ENCODE measurements at regions not wholly inside any gene's neighbourhood (a gene's known extent, or its start where the extent isn't known, plus 50 kb on each side); places are given as distances from the start of the nearest gene placed in this dataset.
A peak's percentile ranks its signal among the peaks of the same experiment; 100 is the strongest.
"Not testable (repeated sequence)": the region's sequence is repeated elsewhere in the genome, so short reads cannot be mapped to it uniquely, and the experiment has no call there.

DNA sequence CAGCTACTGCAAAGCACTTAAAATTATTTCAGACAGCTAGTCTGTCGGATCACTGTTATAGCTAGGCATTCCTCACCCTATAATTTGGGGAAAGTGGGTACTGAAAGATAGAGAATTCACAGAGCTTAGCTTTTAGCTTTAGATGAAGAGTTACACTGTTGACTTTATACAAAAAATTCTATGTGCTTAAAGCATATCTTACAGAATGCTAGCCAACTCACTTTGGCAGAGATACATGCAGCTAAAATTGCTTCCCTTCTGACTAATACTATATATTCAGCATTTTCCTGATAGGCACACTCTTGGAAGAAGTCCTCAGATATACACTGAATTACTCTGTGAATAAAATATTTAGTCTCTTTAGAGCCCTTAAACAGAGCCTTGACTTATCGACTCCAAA, 353.5 kb upstream of the STEAP1 start:
- no peak overlapping the region for H3K27ac ChIP-seq (ENCODE audit: low read depth, low read length)
- no peak overlapping the region for H3K9ac ChIP-seq (ENCODE audit: low read depth, low read length)
- H3K4me1 ChIP-seq (ENCODE audit: control insufficient read depth, insufficient read depth, low read length): no peaks in the 10 kb centered on the region
- no peaks in the 10 kb centered on the region for H3K36me3 ChIP-seq (ENCODE audit: control insufficient read depth, insufficient read depth, low read length)
- no peaks in the 10 kb centered on the region for H3K9me3 ChIP-seq (ENCODE audit: control insufficient read depth, insufficient read depth, low read length)
- H3K4me3 ChIP-seq (ENCODE audit: low read depth, low read length): no peak overlapping the region
- H3K27me3 ChIP-seq (ENCODE audit: control insufficient read depth, insufficient read depth, low read length): no peaks in the 10 kb centered on the region

DNA sequence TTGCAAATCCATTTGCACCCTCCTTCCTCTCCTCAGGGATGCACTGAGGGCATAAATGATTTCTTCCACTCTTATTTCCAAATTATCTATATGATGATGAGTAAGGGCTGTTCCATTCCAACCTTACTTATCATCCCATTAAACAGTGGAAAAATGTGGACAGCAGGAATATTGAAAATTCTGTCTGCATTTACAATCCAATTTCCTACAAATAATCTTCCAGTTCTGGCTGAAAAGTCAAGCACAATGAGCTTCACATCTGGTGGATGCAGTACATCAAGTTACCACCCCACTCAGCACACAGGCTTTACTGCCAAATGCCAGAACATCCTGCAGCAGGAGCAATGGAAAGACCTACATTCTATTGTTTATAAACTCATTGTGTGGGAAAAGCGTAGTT, 345.0 kb upstream of the STEAP1 start:
- Histone ChIP-seq H3K27ac (ENCODE audit: low read depth, low read length) (no peak overlapping the region), H3K9me3 (ENCODE audit: control insufficient read depth, insufficient read depth, low read length) (no peaks in the 10 kb centered on the region), H3K4me3 (ENCODE audit: low read depth, low read length) (no peak overlapping the region), H3K9ac (ENCODE audit: low read depth, low read length) (no peak overlapping the region), H3K27me3 (ENCODE audit: control insufficient read depth, insufficient read depth, low read length) (no peaks in the 10 kb centered on the region), H3K36me3 (ENCODE audit: control insufficient read depth, insufficient read depth, low read length) (no peaks in the 10 kb centered on the region), H3K4me1 (ENCODE audit: control insufficient read depth, insufficient read depth, low read length) (no peaks in the 10 kb centered on the region)

DNA sequence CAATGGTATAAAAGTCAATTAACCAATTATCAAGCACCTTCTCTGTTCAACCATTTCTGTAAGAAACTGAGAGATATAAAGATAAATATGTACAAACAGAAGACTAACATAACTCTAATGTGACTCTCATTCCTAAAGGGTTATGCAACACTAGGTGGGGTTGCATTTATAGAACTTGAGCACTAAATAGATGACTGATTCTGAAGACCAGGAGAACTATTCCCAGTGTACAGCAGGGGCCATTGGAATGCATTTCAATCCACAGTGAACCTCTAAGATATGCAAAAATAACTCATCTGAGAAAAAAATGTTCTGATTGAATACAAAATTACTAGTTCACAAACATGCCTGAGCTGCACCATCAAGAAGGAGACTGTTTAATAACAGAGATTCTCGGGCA, 341.2 kb upstream of the STEAP1 start:
- Histone ChIP-seq H3K27ac (ENCODE audit: low read depth, low read length) (no peak overlapping the region), H3K36me3 (ENCODE audit: control insufficient read depth, insufficient read depth, low read length) (no peaks in the 10 kb centered on the region), H3K4me3 (ENCODE audit: low read depth, low read length) (no peak overlapping the region), H3K9me3 (ENCODE audit: control insufficient read depth, insufficient read depth, low read length) (no peaks in the 10 kb centered on the region), H3K4me1 (ENCODE audit: control insufficient read depth, insufficient read depth, low read length) (no peaks in the 10 kb centered on the region), H3K27me3 (ENCODE audit: control insufficient read depth, insufficient read depth, low read length) (no peaks in the 10 kb centered on the region), H3K9ac (ENCODE audit: low read depth, low read length) (no peak overlapping the region)

DNA sequence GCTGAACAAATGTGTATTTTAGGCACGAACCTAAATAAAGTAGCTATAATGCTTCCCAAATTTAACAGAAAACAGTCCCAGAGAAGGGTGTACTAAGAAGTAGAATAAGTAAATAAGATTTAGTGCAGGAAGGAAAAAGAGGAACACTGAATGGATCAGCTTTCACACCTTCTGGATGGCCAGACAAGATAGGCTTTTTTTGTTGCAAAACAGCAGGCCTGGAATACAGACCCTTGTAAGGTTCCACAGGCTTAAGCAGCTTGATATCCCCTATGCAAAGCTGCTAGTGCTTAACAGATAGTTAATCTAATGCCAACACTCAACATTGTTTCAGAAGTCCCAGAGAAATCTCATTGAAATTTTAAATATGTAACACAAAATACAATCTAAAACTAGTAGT, 328.1 kb upstream of the STEAP1 start:
- no peak overlapping the region for H3K27ac ChIP-seq (ENCODE audit: low read depth, low read length)
- H3K9me3 ChIP-seq (ENCODE audit: control insufficient read depth, insufficient read depth, low read length): no peaks in the 10 kb centered on the region
- no peak overlapping the region for H3K4me3 ChIP-seq (ENCODE audit: low read depth, low read length)
- H3K4me1 ChIP-seq (ENCODE audit: control insufficient read depth, insufficient read depth, low read length): no peaks in the 10 kb centered on the region
- no peak overlapping the region for H3K9ac ChIP-seq (ENCODE audit: low read depth, low read length)
- no peaks in the 10 kb centered on the region for H3K36me3 ChIP-seq (ENCODE audit: control insufficient read depth, insufficient read depth, low read length)
- no peaks in the 10 kb centered on the region for H3K27me3 ChIP-seq (ENCODE audit: control insufficient read depth, insufficient read depth, low read length)

DNA sequence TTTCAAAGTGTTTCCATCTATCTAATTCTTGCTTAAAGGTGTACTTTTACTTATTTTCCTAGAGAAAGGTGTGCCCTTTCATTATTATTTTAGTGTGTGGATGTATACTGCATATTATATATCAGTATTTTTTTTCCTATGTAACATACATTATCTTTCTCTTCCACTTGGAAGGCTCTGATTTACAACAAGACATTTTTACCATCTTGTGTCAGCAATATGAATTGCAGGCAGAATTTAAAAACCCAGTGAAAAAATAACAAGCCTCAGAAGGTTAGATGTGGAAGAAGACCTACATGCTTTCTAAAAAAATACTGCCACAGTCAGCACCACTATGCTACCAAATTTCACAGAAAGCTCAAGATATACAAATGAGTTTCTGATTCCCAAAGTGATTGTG, 327.7 kb upstream of the STEAP1 start:
- H3K4me3 ChIP-seq (ENCODE audit: low read depth, low read length): no peak overlapping the region
- H3K9me3 ChIP-seq (ENCODE audit: control insufficient read depth, insufficient read depth, low read length): no peaks in the 10 kb centered on the region
- H3K4me1 ChIP-seq (ENCODE audit: control insufficient read depth, insufficient read depth, low read length): no peaks in the 10 kb centered on the region
- H3K27me3 ChIP-seq (ENCODE audit: control insufficient read depth, insufficient read depth, low read length): no peaks in the 10 kb centered on the region
- H3K9ac ChIP-seq (ENCODE audit: low read depth, low read length): no peak overlapping the region
- no peaks in the 10 kb centered on the region for H3K36me3 ChIP-seq (ENCODE audit: control insufficient read depth, insufficient read depth, low read length)
- H3K27ac ChIP-seq (ENCODE audit: low read depth, low read length): no peak overlapping the region

DNA sequence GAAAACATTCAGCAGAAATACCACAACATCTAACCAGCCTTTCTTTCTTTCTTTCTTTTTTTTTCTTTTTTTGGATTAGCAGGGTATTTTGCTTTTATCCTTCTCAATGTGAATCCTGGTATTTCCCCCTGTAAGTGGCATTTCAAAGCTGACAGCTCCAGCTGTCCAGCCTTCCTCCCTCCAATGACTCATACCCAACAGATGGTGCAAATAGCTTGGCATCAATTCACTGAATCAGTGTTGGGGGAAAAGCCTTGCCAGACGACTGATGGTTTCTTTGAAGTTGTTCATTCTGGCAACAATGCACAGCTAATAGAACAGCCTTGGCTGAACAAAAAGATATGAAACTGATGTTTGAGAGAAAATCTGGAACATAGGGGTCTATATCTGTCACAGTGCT, 316.8 kb upstream of the STEAP1 start:
- Histone ChIP-seq H3K36me3 (ENCODE audit: control insufficient read depth, insufficient read depth, low read length) (no peaks in the 10 kb centered on the region), H3K27me3 (ENCODE audit: control insufficient read depth, insufficient read depth, low read length) (no peaks in the 10 kb centered on the region), H3K9me3 (ENCODE audit: control insufficient read depth, insufficient read depth, low read length) (no peaks in the 10 kb centered on the region), H3K27ac (ENCODE audit: low read depth, low read length) (peak overlapping the region; percentile 0), H3K4me1 (ENCODE audit: control insufficient read depth, insufficient read depth, low read length) (0 out of 2 replicates have a peak, but pooled peaks cover 4% of the 10 kb centered on the region), H3K9ac (ENCODE audit: low read depth, low read length) (no peak overlapping the region), H3K4me3 (ENCODE audit: low read depth, low read length) (no peak overlapping the region)

DNA sequence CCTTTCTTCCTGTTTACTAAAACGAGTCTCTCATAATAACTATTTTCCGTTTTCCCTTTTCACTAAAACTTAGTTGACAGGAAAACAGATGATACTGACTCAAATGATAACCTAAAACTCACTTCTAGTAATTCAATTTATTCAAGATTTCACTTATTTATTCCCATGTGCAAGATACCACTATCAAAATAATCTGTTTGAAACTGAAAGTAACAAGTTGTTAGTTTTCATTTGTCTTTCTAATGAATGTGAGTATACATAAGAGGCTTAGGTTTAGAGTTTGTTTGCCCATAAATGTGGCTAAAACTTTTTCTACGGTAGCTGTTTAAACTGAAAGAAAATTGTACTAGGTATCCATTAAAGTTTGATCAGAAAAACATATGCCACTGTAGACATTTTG, 314.9 kb upstream of the STEAP1 start:
- H3K27me3 ChIP-seq (ENCODE audit: control insufficient read depth, insufficient read depth, low read length): no peaks in the 10 kb centered on the region
- no peaks in the 10 kb centered on the region for H3K36me3 ChIP-seq (ENCODE audit: control insufficient read depth, insufficient read depth, low read length)
- no peaks in the 10 kb centered on the region for H3K9me3 ChIP-seq (ENCODE audit: control insufficient read depth, insufficient read depth, low read length)
- H3K27ac ChIP-seq (ENCODE audit: low read depth, low read length): no peak overlapping the region
- H3K4me3 ChIP-seq (ENCODE audit: low read depth, low read length): no peak overlapping the region
- H3K9ac ChIP-seq (ENCODE audit: low read depth, low read length): no peak overlapping the region
- H3K4me1 ChIP-seq (ENCODE audit: control insufficient read depth, insufficient read depth, low read length): 0 out of 2 replicates have a peak, but pooled peaks cover 4% of the 10 kb centered on the region

DNA sequence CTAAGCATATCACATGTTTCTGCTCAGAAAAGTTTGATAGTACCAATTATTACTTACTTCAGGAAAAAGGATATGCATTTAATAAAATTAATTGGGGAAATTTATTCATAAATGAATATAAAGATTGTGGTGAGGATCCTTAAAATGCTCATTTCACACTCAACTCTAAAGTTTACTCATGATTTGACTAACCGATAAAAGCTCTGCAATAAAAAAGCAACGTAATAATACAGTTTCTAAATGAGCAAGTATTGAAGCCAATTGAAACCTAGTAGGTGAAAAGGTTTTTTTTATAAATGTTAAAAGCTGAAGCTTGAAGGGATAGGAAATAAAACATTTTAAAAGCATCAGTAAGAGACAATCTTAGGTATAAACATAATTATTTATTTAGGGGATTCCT, 308.3 kb upstream of the STEAP1 start:
- H3K36me3 ChIP-seq (ENCODE audit: control insufficient read depth, insufficient read depth, low read length): no peaks in the 10 kb centered on the region
- no peak overlapping the region for H3K9ac ChIP-seq (ENCODE audit: low read depth, low read length)
- no peaks in the 10 kb centered on the region for H3K4me1 ChIP-seq (ENCODE audit: control insufficient read depth, insufficient read depth, low read length)
- H3K27ac ChIP-seq (ENCODE audit: low read depth, low read length): no peak overlapping the region
- no peaks in the 10 kb centered on the region for H3K9me3 ChIP-seq (ENCODE audit: control insufficient read depth, insufficient read depth, low read length)
- H3K27me3 ChIP-seq (ENCODE audit: control insufficient read depth, insufficient read depth, low read length): no peaks in the 10 kb centered on the region
- no peak overlapping the region for H3K4me3 ChIP-seq (ENCODE audit: low read depth, low read length)

DNA sequence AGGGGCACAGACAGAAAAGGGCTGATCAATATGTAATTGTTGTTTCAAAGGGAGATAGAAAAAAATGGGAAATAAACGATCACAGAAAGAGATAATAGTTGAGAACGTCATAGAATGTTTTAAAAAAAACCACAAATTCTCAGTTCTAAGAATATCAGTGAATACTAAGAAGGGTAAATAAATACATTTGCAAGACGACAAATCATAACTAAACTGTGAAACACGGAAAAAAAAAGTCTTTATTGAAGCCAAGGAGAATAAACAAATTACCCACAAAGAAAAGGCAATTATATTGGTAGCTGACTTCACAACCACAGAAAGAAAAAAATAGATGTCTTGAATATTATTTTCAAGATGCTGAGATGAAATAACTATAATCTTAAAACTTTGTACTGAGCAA, 305.2 kb upstream of the STEAP1 start:
- H3K9me3 ChIP-seq (ENCODE audit: control insufficient read depth, insufficient read depth, low read length): no peaks in the 10 kb centered on the region
- no peaks in the 10 kb centered on the region for H3K36me3 ChIP-seq (ENCODE audit: control insufficient read depth, insufficient read depth, low read length)
- no peaks in the 10 kb centered on the region for H3K4me1 ChIP-seq (ENCODE audit: control insufficient read depth, insufficient read depth, low read length)
- H3K9ac ChIP-seq (ENCODE audit: low read depth, low read length): no peak overlapping the region
- H3K27ac ChIP-seq (ENCODE audit: low read depth, low read length): no peak overlapping the region
- H3K27me3 ChIP-seq (ENCODE audit: control insufficient read depth, insufficient read depth, low read length): no peaks in the 10 kb centered on the region
- H3K4me3 ChIP-seq (ENCODE audit: low read depth, low read length): no peak overlapping the region

DNA sequence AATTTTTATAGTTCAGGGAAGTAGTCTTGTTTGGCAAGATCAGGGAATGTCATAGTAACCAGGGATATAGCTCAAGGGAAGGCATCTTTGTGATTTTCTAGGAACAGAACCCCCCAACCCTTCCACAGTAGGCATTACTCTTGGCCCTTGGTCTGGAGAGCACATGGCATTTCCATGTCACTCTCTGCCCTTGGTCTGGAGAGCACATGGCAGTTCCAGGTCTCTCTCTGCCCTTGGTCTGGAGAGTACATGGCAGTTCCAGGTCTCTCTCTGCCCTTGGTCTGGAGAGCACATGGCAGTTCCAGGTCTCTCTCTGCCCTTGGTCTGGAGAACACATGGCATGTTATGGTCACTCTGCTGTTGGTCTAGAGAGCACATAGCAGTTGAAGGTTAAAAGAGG, 297.2 kb upstream of the STEAP1 start:
- H3K9me3 ChIP-seq (ENCODE audit: control insufficient read depth, insufficient read depth, low read length): peaks cover 24% of the 10 kb centered on the region
- not testable (repeated sequence) for H3K4me3 ChIP-seq (ENCODE audit: low read depth, low read length); H3K27ac ChIP-seq (ENCODE audit: low read depth, low read length); H3K27me3 ChIP-seq (ENCODE audit: control insufficient read depth, insufficient read depth, low read length); H3K36me3 ChIP-seq (ENCODE audit: control insufficient read depth, insufficient read depth, low read length); H3K4me1 ChIP-seq (ENCODE audit: control insufficient read depth, insufficient read depth, low read length); H3K9ac ChIP-seq (ENCODE audit: low read depth, low read length)

DNA sequence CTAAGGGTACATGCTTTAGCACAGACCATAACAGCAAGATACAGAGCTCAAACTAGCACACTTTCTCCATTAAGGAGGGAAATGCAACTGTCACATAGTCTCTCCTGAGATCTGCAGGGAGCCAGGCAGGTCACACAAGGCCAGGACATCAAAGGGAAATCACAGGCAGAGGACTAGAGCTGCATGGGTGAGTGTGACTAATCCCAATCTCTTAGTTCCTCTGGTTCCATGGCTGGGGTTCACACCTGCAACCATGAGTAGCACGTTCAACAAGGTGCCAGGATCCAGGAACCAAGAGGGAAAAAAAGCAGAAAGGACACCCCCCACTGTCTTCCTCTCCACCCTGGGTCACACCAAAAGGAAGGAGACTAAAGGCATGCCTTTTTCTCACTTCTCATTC, 296.5 kb upstream of the STEAP1 start:
- Histone ChIP-seq H3K4me1 (ENCODE audit: control insufficient read depth, insufficient read depth, low read length) (no peaks in the 10 kb centered on the region), H3K36me3 (ENCODE audit: control insufficient read depth, insufficient read depth, low read length) (no peaks in the 10 kb centered on the region), H3K27me3 (ENCODE audit: control insufficient read depth, insufficient read depth, low read length) (no peaks in the 10 kb centered on the region), H3K4me3 (ENCODE audit: low read depth, low read length) (no peak overlapping the region), H3K27ac (ENCODE audit: low read depth, low read length) (no peak overlapping the region), H3K9me3 (ENCODE audit: control insufficient read depth, insufficient read depth, low read length) (peaks cover 29% of the 10 kb centered on the region), H3K9ac (ENCODE audit: low read depth, low read length) (no peak overlapping the region)

DNA sequence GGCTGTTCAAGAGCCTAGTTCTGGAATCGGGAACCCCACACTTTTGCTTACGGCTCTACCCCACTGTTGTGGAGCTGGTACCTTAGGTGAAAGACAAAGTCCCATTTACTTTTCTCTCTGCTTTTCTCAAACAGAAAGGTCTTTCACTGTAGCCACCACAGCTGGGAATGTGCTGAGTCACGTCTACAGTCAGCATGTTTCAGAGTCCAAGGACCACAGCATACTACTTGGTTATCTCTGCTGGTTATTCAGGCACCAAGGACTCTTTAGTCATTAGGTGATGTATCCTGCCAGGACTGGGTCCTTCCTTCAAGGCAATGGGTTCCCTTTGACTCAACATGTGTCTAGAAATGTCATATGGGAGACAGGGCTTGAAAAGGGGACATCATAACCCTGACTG, 266.8 kb upstream of the STEAP1 start:
- H3K27me3 ChIP-seq (ENCODE audit: control insufficient read depth, insufficient read depth, low read length): no peaks in the 10 kb centered on the region
- no peak overlapping the region for H3K9ac ChIP-seq (ENCODE audit: low read depth, low read length)
- H3K9me3 ChIP-seq (ENCODE audit: control insufficient read depth, insufficient read depth, low read length): no peaks in the 10 kb centered on the region
- H3K36me3 ChIP-seq (ENCODE audit: control insufficient read depth, insufficient read depth, low read length): no peaks in the 10 kb centered on the region
- H3K4me1 ChIP-seq (ENCODE audit: control insufficient read depth, insufficient read depth, low read length): no peaks in the 10 kb centered on the region
- no peak overlapping the region for H3K4me3 ChIP-seq (ENCODE audit: low read depth, low read length)
- H3K27ac ChIP-seq (ENCODE audit: low read depth, low read length): no peak overlapping the region
